Fibroblast of lung (primary cell): ENCODE measurements at regions not wholly inside any gene's neighbourhood (a gene's known extent, or its start where the extent isn't known, plus 50 kb on each side); places are given as distances from the start of the nearest gene placed in this dataset.

Experiments
- DNase-seq, 2 donors: peaks; one replicate each; pipeline versions ENCODE4 v3.0.0 to v3.0.0-alpha.2; 2010; ENCODE audit warnings: low read depth in 2 of 2
- H2AFZ ChIP-seq: 2 replicates; pipeline ENCODE4 v1.5.1; 2012; ENCODE audit warnings: low read length, control low read depth, inconsistent platforms
- H3K27ac ChIP-seq: 2 replicates; pipeline ENCODE4 v1.5.1; 2011; ENCODE audit warnings: low read length, control low read depth; ENCODE audit not compliant: insufficient read depth
- H3K27me3 ChIP-seq: 2 replicates; pipeline ENCODE4 v1.5.1; 2011; ENCODE audit warnings: mild to moderate bottlenecking, low read length; ENCODE audit not compliant: control insufficient read depth, insufficient read depth
- H3K36me3 ChIP-seq: 2 replicates; pipeline ENCODE4 v1.5.1; 2011; ENCODE audit warnings: low read length; ENCODE audit not compliant: control insufficient read depth, insufficient read depth
- H3K4me1 ChIP-seq: 2 replicates; pipeline ENCODE4 v1.5.1; 2011; ENCODE audit warnings: low read length; ENCODE audit not compliant: control insufficient read depth, insufficient read depth; ENCODE audit errors: extremely low read depth
- H3K4me2 ChIP-seq: 2 replicates; pipeline ENCODE4 v1.5.1; 2011; ENCODE audit warnings: low read length, control low read depth; ENCODE audit not compliant: insufficient read depth; ENCODE audit errors: extremely low read depth
- H3K4me3 ChIP-seq, 4 experiments: fragments of 200-600 bp in 1 of 4; sonication (generic) in 1 of 4; replicated peaks in 1 of 4; 2 replicates each; pipeline ENCODE4 v1.5.1; 2011 to 2016; ENCODE audit warnings: low read length in 4 of 4, low read depth in 3 of 4, mild to moderate bottlenecking in 3 of 4, control low read depth in 2 of 4, inconsistent platforms in 1 of 4, mixed read lengths in 1 of 4; ENCODE audit not compliant: insufficient read depth in 1 of 4; ENCODE audit errors: control extremely low read depth in 1 of 4
- H3K79me2 ChIP-seq: 2 replicates; pipeline ENCODE4 v1.5.1; 2012; ENCODE audit warnings: mild to moderate bottlenecking, low read length, inconsistent platforms; ENCODE audit not compliant: control insufficient read depth, insufficient read depth
- H3K9ac ChIP-seq: 2 replicates; pipeline ENCODE4 v1.5.1; 2011; ENCODE audit warnings: mild to moderate bottlenecking, low read length, control low read depth; ENCODE audit not compliant: insufficient read depth
- H3K9me3 ChIP-seq: 2 replicates; pipeline ENCODE4 v1.5.1; 2012; ENCODE audit warnings: low read depth, low read length; ENCODE audit not compliant: control insufficient read depth, insufficient read depth
- H4K20me1 ChIP-seq: 2 replicates; pipeline ENCODE4 v1.5.1; 2011; ENCODE audit warnings: low read length; ENCODE audit not compliant: control insufficient read depth, insufficient read depth; ENCODE audit errors: extremely low read depth
- CTCF ChIP-seq, 2 donors: IDR thresholded peaks in 1 of 2; conservative IDR thresholded peaks in 1 of 2; 1 replicate in 1 of 2; 2 replicates in 1 of 2; pipeline ENCODE4 v1.5.1; 2011 to 2012; ENCODE audit warnings: low read length in 2 of 2, control low read depth in 1 of 2, inconsistent platforms in 1 of 2, low read depth in 1 of 2, mild to moderate bottlenecking in 1 of 2
- EZH2 ChIP-seq: IDR thresholded peaks from 2 replicates; pipeline ENCODE4 v1.5.1; 2012; ENCODE audit warnings: low read length, control low read depth, mild to moderate bottlenecking; ENCODE audit errors: missing control alignments

DNA sequence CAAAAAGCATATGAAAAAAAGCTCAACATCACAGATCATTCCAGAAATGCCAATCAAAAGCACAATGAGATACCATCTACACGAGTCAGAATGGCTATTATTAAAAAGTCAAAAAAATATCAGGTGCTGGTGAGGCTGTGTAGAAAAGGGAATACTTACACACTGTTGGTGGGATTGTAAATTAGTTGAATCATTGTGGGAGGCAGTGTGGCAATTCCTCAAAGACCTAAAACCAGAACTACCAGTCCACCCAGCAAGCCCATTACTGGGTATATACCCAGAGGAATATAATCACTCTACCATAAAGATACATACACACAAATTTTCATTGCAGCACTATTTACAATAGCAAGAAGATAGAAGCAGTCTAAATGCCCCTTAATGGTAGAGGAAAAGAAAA is 529.9 kb downstream of the SLITRK1 start:
- H3K79me2 ChIP-seq, result no peaks in the 10 kb centered on the region
- TF ChIP-seq EZH2, result no peak
- TF ChIP-seq CTCF (conservative IDR thresholded peaks at IDR 0.05 in 1 of 2, IDR thresholded peaks at IDR 0.05 in 1 of 2; ENCODE audit: low read depth in 1 of 2, low read length in 2 of 2), result no peak
- no peaks in the 10 kb centered on the region for H3K4me1 ChIP-seq
- H3K36me3 ChIP-seq, result no peaks in the 10 kb centered on the region
- H2AFZ ChIP-seq, result no peak overlapping the region
- H3K9ac ChIP-seq, result no peak overlapping the region
- H4K20me1 ChIP-seq, result no peaks in the 10 kb centered on the region
- H3K27me3 ChIP-seq, result no peaks in the 10 kb centered on the region
- no peak overlapping the region for H3K27ac ChIP-seq
- H3K4me3 ChIP-seq, result no peak overlapping the region
- H3K9me3 ChIP-seq, result no peaks in the 10 kb centered on the region
- DNase-seq, result no peak
- H3K4me2 ChIP-seq, result no peak overlapping the region

DNA sequence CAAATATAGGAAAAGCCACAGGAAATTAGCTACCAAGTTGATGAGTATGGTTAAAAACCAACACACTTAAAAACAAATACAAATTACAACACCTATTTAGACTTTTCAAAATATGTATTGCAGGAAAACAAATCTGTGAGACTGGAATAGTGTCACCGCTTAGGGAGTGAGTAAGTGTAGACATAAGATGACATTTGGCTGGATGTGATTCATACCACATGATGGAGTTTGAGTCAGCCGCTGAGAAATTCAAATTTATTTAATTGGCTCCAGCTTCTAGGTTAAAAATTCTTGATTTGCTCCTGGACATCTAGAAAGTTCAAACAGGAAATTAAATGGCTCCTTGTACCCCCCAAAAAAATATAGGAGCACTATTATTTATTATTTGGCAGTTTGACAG is 531.7 kb downstream of the SLITRK1 start:
- Histone ChIP-seq H3K79me2 (no peaks in the 10 kb centered on the region), H3K27me3 (no peaks in the 10 kb centered on the region), H3K9me3 (no peaks in the 10 kb centered on the region), H3K27ac (no peak overlapping the region), H3K4me3 (no peak overlapping the region), H2AFZ (no peak overlapping the region), H3K36me3 (no peaks in the 10 kb centered on the region), H4K20me1 (no peaks in the 10 kb centered on the region), H3K4me2 (no peak overlapping the region), H3K4me1 (no peaks in the 10 kb centered on the region), H3K9ac (no peak overlapping the region)
- DNase-seq, result peak; percentile 31 to 47
- TF ChIP-seq EZH2 (no peak), CTCF (conservative IDR thresholded peaks at IDR 0.05 in 1 of 2, IDR thresholded peaks at IDR 0.05 in 1 of 2; ENCODE audit: low read depth in 1 of 2, low read length in 2 of 2) (no peak)

GRCh38 chr13:83344518-83344917 is 537.8 kb downstream of the SLITRK1 start:
- Histone ChIP-seq H3K36me3 (no peaks in the 10 kb centered on the region), H2AFZ (no peak overlapping the region), H3K4me3 (no peak overlapping the region), H4K20me1 (no peaks in the 10 kb centered on the region), H3K4me2 (no peak overlapping the region), H3K79me2 (no peaks in the 10 kb centered on the region), H3K9ac (no peak overlapping the region), H3K4me1 (no peaks in the 10 kb centered on the region), H3K9me3 (no peaks in the 10 kb centered on the region), H3K27ac (no peak overlapping the region), H3K27me3 (no peaks in the 10 kb centered on the region)
- DNase-seq, result no peak
- TF ChIP-seq EZH2, result no peak
- no peak for TF ChIP-seq CTCF (conservative IDR thresholded peaks at IDR 0.05 in 1 of 2, IDR thresholded peaks at IDR 0.05 in 1 of 2; ENCODE audit: low read depth in 1 of 2, low read length in 2 of 2)
